Glutamatergic neuron (in vitro differentiated cells): ENCODE measurements at regions not wholly inside any gene's neighbourhood (a gene's known extent, or its start where the extent isn't known, plus 50 kb on each side); places are given as distances from the start of the nearest gene placed in this dataset.

Experiments used
- DNase-seq: peaks from one replicate; pipeline ENCODE4 v3.0.0; 2022
- H3K27ac Mint-ChIP-seq: one replicate; pipeline ENCODE4 v1.8.0; 2020; ENCODE audit warnings: mild to moderate bottlenecking, mixed read lengths, inconsistent platforms; ENCODE audit not compliant: unreplicated experiment
- H3K27me3 Mint-ChIP-seq: one replicate; pipeline ENCODE4 v1.8.0; 2020; ENCODE audit warnings: mild to moderate bottlenecking, moderate library complexity, mixed read lengths, inconsistent platforms; ENCODE audit not compliant: unreplicated experiment
- H3K36me3 Mint-ChIP-seq: one replicate; pipeline ENCODE4 v1.8.0; 2020; ENCODE audit warnings: mild to moderate bottlenecking, mixed read lengths, inconsistent platforms; ENCODE audit not compliant: unreplicated experiment
- H3K4me1 Mint-ChIP-seq: one replicate; pipeline ENCODE4 v1.8.0; 2020; ENCODE audit warnings: mild to moderate bottlenecking, low read depth, mixed read lengths, inconsistent platforms; ENCODE audit not compliant: unreplicated experiment
- H3K4me3 Mint-ChIP-seq: one replicate; pipeline ENCODE4 v1.8.0; 2020; ENCODE audit warnings: mild to moderate bottlenecking, mixed read lengths, inconsistent platforms; ENCODE audit not compliant: unreplicated experiment
- H3K9me3 Mint-ChIP-seq: one replicate; pipeline ENCODE4 v1.8.0; 2020; ENCODE audit warnings: mild to moderate bottlenecking, moderate library complexity, mixed read lengths, inconsistent platforms; ENCODE audit not compliant: unreplicated experiment
- CTCF ChIP-seq: fragments of 200-600 bp; sonication (generic); IDR thresholded peaks from one replicate; pipeline ENCODE4 v1.5.0; 2021; ENCODE audit not compliant: partially characterized antibody, unreplicated experiment

GRCh38 chr4:3388471-3389232, 53.1 kb upstream of the HGFAC start:
- H3K9me3 Mint-ChIP-seq, result peaks cover 6% of the 10 kb centered on the region
- H3K4me1 Mint-ChIP-seq, result peaks cover 44% of the 10 kb centered on the region
- peak overlapping the region; percentile 46 for H3K4me3 Mint-ChIP-seq
- H3K27me3 Mint-ChIP-seq, result peaks cover 8% of the 10 kb centered on the region
- TF ChIP-seq CTCF, result no peak
- no peaks in the 10 kb centered on the region for H3K36me3 Mint-ChIP-seq
- no peak for DNase-seq
- no peak overlapping the region for H3K27ac Mint-ChIP-seq

- Mint-ChIP-seq H3K9me3 (peaks cover 5% of the 10 kb centered on the region), H3K27ac (no peak overlapping the region), H3K27me3 (peaks cover 11% of the 10 kb centered on the region), H3K36me3 (no peaks in the 10 kb centered on the region), H3K4me1 (peaks cover 41% of the 10 kb centered on the region), H3K4me3 (peak overlapping the region; percentile 46)
- no peak for TF ChIP-seq CTCF
- no peak for DNase-seq
Observed at GRCh38 chr4:3389233-3390215, 52.2 kb upstream of the HGFAC start.

GRCh38 chr4:3390288-3390811, 51.4 kb upstream of the HGFAC start:
- no peak for TF ChIP-seq CTCF
- no peak for DNase-seq
- Mint-ChIP-seq H3K36me3 (no peaks in the 10 kb centered on the region), H3K27me3 (peaks cover 11% of the 10 kb centered on the region), H3K4me3 (peak overlapping the region; percentile 22), H3K4me1 (peaks cover 41% of the 10 kb centered on the region), H3K9me3 (peaks cover 5% of the 10 kb centered on the region), H3K27ac (peak overlapping the region; percentile 36)

GRCh38 chr4:3391422-3391821, 50.3 kb upstream of the HGFAC start:
- H3K4me3 Mint-ChIP-seq, result no peak overlapping the region
- peaks cover 2% of the 10 kb centered on the region for H3K36me3 Mint-ChIP-seq
- peaks cover 11% of the 10 kb centered on the region for H3K27me3 Mint-ChIP-seq
- DNase-seq, result no peak
- TF ChIP-seq CTCF, result no peak
- peaks cover 3% of the 10 kb centered on the region for H3K9me3 Mint-ChIP-seq
- H3K4me1 Mint-ChIP-seq, result peaks cover 41% of the 10 kb centered on the region
- no peak overlapping the region for H3K27ac Mint-ChIP-seq
